ENCODE measurements at regions not wholly inside any gene's neighbourhood (a gene's known extent, or its start where the extent isn't known, plus 50 kb on each side); places are given as distances from the start of the nearest gene placed in this dataset.

DNA sequence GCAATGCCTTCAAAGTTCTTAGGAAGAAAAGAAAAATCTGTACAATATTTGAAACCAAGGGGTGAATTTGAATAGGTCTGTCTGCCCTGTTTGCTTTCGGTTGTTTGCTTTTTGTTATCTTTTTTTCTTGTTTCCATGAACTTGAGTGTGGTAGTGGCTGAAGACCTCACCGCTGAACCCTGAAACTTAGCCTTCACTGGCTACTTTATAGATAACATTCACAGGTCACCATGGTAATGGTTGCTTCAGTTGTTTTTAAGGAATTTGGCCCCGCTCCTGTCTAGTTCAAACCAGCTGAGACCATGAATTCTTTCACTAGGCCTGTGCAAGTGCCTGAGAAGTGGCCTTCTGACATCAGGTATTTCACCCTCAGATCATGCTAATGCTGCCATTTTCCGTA, 137.0 kb upstream of the PMFBP1 start:
- intact Hi-C loops (cut with DNase I) = no loop called here
- no peak for ATAC-seq
- H3K36me3 ChIP-seq = no peaks in the 10 kb centered on the region
- H3K27ac ChIP-seq = no peak overlapping the region
- H3K4me3 ChIP-seq = no peak overlapping the region
- no peak for DNase-seq
- H3K27me3 ChIP-seq = no peaks in the 10 kb centered on the region
- H3K9me3 ChIP-seq = peaks cover 0 to 5% of the 10 kb centered on the region in 2 donors
- H3K4me1 ChIP-seq = no peaks in the 10 kb centered on the region
- TF ChIP-seq CTCF (IDR thresholded peaks at IDR 0.05) = no peak

- intact Hi-C loops (cut with DNase I) = no loop called here
These were observed 136.4 kb upstream of the PMFBP1 start for GRCh38 chr16:72308396-72308795.

GRCh38 chr16:72302332-72302731, 130.4 kb upstream of the PMFBP1 start:
- Histone ChIP-seq H3K36me3 (no peaks in the 10 kb centered on the region), H3K27me3 (no peaks in the 10 kb centered on the region), H3K27ac (no peak overlapping the region), H3K9me3 (no peaks in the 10 kb centered on the region), H3K4me1 (no peaks in the 10 kb centered on the region), H3K4me3 (no peak overlapping the region)
- no peak for DNase-seq
- no peak for ATAC-seq
- intact Hi-C loops (cut with DNase I) = no loop called here
- TF ChIP-seq CTCF (IDR thresholded peaks at IDR 0.05) = no peak

More at GRCh38 chr16:72308396-72308795, 136.4 kb upstream of the PMFBP1 start:
- TF ChIP-seq CTCF (IDR thresholded peaks at IDR 0.05) = no peak
- no peak overlapping the region for H3K4me3 ChIP-seq
- no peaks in the 10 kb centered on the region for H3K4me1 ChIP-seq
- no peak overlapping the region for H3K27ac ChIP-seq
- peaks cover 0 to 5% of the 10 kb centered on the region in 2 donors for H3K9me3 ChIP-seq
- H3K36me3 ChIP-seq = no peaks in the 10 kb centered on the region
- DNase-seq (no peak), ATAC-seq (no peak)
- H3K27me3 ChIP-seq = no peaks in the 10 kb centered on the region

DNA sequence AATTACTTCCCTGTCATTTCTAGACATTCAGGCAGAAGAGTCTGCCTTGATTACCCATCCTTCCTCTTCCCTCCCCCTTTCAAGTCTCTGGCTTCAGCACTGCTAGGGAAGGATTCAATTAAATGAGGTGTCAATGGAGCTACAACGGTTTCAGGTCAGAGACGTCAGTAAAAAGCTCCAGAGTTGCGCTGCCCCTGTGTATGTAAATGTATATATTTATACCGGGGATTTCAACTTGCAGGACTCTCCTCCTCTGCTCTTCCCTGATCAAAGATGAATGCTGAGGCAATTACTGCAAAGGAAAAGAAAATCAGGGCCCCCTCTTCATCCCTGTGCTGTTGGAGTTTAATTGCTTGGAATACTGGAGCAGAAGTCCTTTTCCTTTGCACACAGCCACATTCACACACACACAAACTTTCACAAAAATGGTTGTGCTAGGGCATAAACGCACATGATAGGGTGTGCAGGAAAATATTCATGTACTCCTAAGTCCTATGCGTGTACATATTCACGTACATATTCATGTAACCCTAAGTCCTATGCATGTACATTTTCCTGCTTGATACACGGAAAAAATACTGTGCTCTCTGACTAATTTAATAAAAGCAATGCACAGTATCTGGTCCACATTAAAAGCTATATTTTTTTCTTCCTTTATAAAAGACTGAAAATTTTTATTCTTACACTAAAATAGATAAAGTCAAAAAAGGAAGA, 129.7 kb upstream of the PMFBP1 start:
- H3K4me1 ChIP-seq = no peaks in the 10 kb centered on the region
- intact Hi-C loops (cut with DNase I) = no loop called here
- no peaks in the 10 kb centered on the region for H3K27me3 ChIP-seq
- DNase-seq = no peak
- ATAC-seq = no peak
- H3K27ac ChIP-seq = no peak overlapping the region
- TF ChIP-seq CTCF (IDR thresholded peaks at IDR 0.05) = no peak
- no peak overlapping the region for H3K4me3 ChIP-seq
- H3K9me3 ChIP-seq = no peaks in the 10 kb centered on the region
- H3K36me3 ChIP-seq = no peaks in the 10 kb centered on the region

GRCh38 chr16:72300892-72301291, 128.9 kb upstream of the PMFBP1 start:
- no peaks in the 10 kb centered on the region for H3K27me3 ChIP-seq
- no peaks in the 10 kb centered on the region for H3K9me3 ChIP-seq
- H3K27ac ChIP-seq = no peak overlapping the region
- DNase-seq (no peak), ATAC-seq (no peak)
- intact Hi-C loops (cut with DNase I) = no loop called here
- no peaks in the 10 kb centered on the region for H3K36me3 ChIP-seq
- no peak overlapping the region for H3K4me3 ChIP-seq
- no peaks in the 10 kb centered on the region for H3K4me1 ChIP-seq
- no peak for TF ChIP-seq CTCF (IDR thresholded peaks at IDR 0.05)
